Ovary (tissue), 7 donors: ENCODE measurements at regions not wholly inside any gene's neighbourhood (a gene's known extent, or its start where the extent isn't known, plus 50 kb on each side); places are given as distances from the start of the nearest gene placed in this dataset.
"Not testable (repeated sequence)": the region's sequence is repeated elsewhere in the genome, so short reads cannot be mapped to it uniquely, and the experiment has no call there.

Experiments used
- DNase-seq, 5 donors: peaks; one replicate each; pipeline ENCODE4 v3.0.0-alpha.2; 2019 to 2020
- H3K27ac ChIP-seq, 2 donors: fragments of 200-600 bp; one replicate each; pipeline versions ENCODE4 v1.5.1 to v1.8.0; 2019 to 2022
- H3K27me3 ChIP-seq: fragments of 200-600 bp; one replicate; pipeline ENCODE4 v1.8.0; 2022
- H3K36me3 ChIP-seq: fragments of 200-600 bp; sonication (generic); one replicate; pipeline ENCODE4 v1.5.1; 2019
- H3K4me1 ChIP-seq: one replicate; pipeline ENCODE4 v1.8.1; 2013; ENCODE audit warnings: mild to moderate bottlenecking, moderate library complexity; ENCODE audit not compliant: insufficient read depth
- H3K4me3 ChIP-seq: fragments of 200-600 bp; sonication (generic); one replicate; pipeline ENCODE4 v1.5.1; 2017
- H3K9me3 ChIP-seq, 2 donors: fragments of 200-600 bp in 1 of 2; sonication (generic) in 1 of 2; one replicate each; pipeline versions ENCODE4 v1.5.1 to v1.8.1; 2013 to 2019; ENCODE audit warnings: mild to moderate bottlenecking in 1 of 2, moderate library complexity in 1 of 2
- CTCF ChIP-seq, 3 donors: fragments of 450-650 bp in 2 of 3; fragments of 200-600 bp in 1 of 3; IDR thresholded peaks; one replicate each; pipeline versions ENCODE4 v1.5.1 to v1.8.0; 2016 to 2022; ENCODE audit warnings: antibody characterized with exemption in 3 of 3, mild to moderate bottlenecking in 1 of 3
- EP300 ChIP-seq: sonication (generic); formaldehyde crosslinking; IDR thresholded peaks from one replicate; pipeline ENCODE4 v1.6.1; 2017; ENCODE audit warnings: antibody characterized with exemption
- POLR2A ChIP-seq: fragments of 450-650 bp; IDR thresholded peaks from one replicate; pipeline ENCODE4 v1.6.1; 2017; ENCODE audit warnings: antibody characterized with exemption, mild to moderate bottlenecking, moderate library complexity
- WGBS, 3 donors: extraction: QIAGEN DNeasy Blood & Tissue Kit in 1 of 3; methylation state at CpG; one replicate each; pipeline versions ENCODE4 v1.1.5 to v1.1.7; 2013 to 2017; 5-methylcytosine and 5-hydroxymethylcytosine counted together
- intact Hi-C, 4 donors: fragments of 100-400 bp; cut with DNase I; formaldehyde crosslinking; loops; one replicate each; pipeline versions ENCODE4 v1.11.0 to v1.15.1; 2022 to 2023
- donor health status: DM: no; HTN: no; CAD: no; lungs with moderate emphysema.
- donor health status: DM: no; HTN: no; CAD: no.
- donor health status: Bipolar disorder and iron deficiency.
- donor health status: DM: no; HTN: no; CAD: no.
- donor health status: DM: yes; HTN: yes; CAD: no.

GRCh38 chr16:47904691-47905090 lies 251.1 kb downstream of the ABCC12 start:
- Histone ChIP-seq H3K9me3 (no peaks in the 10 kb centered on the region), H3K27me3 (no peaks in the 10 kb centered on the region), H3K27ac (no peak overlapping the region), H3K4me3 (no peak overlapping the region), H3K36me3 (no peaks in the 10 kb centered on the region), H3K4me1 (no peaks in the 10 kb centered on the region)
- WGBS, 3 donors: 44 to 57% (median 57%) methylated on average over 6 of the region's 6 CpGs
- no peak for TF ChIP-seq POLR2A
- TF ChIP-seq EP300: no peak
- intact Hi-C loops: no loop called here
- no peak for DNase-seq

GRCh38 chr16:47903470-47903869 lies 252.3 kb downstream of the ABCC12 start:
- WGBS, 3 donors: 82 to 87% (median 83%) methylated on average over 10 of the region's 10 CpGs
- Histone ChIP-seq H3K27ac (no peak overlapping the region), H3K4me3 (no peak overlapping the region), H3K4me1 (no peaks in the 10 kb centered on the region), H3K36me3 (no peaks in the 10 kb centered on the region), H3K9me3 (no peaks in the 10 kb centered on the region), H3K27me3 (no peaks in the 10 kb centered on the region)
- intact Hi-C loops: no loop called here
- TF ChIP-seq EP300 (no peak), CTCF (IDR thresholded peaks at IDR 0.05) (no peak), POLR2A (no peak)
- no peak for DNase-seq

- H3K27me3 ChIP-seq, intact Hi-C loops, DNase-seq, H3K4me1 ChIP-seq, H3K27ac ChIP-seq, H3K4me3 ChIP-seq, H3K36me3 ChIP-seq, H3K9me3 ChIP-seq: not testable (repeated sequence)
- 48 to 57% (median 51%) methylated on average over 5 of the region's 5 CpGs for WGBS, 3 donors
Measured at GRCh38 chr16:47897105-47897504, 258.7 kb downstream of the ABCC12 start.

- WGBS, 3 donors: 90 to 94% (median 92%) methylated on average over 10 of the region's 10 CpGs
- no peak for TF ChIP-seq EP300
- no peak for TF ChIP-seq CTCF (IDR thresholded peaks at IDR 0.05)
- DNase-seq: no peak
Measured at GRCh38 chr16:47895146-47895545, 260.6 kb downstream of the ABCC12 start.

GRCh38 chr16:47892999-47893398 lies 262.8 kb downstream of the ABCC12 start:
- H3K4me3 ChIP-seq: no peak overlapping the region
- peaks cover 2% of the 10 kb centered on the region for H3K4me1 ChIP-seq
- DNase-seq: no peak
- no peaks in the 10 kb centered on the region for H3K27me3 ChIP-seq
- TF ChIP-seq EP300 (no peak), POLR2A (no peak), CTCF (IDR thresholded peaks at IDR 0.05) (no peak)
- H3K9me3 ChIP-seq: no peaks in the 10 kb centered on the region
- intact Hi-C loops: no loop called here
- 84 to 86% (median 84%) methylated on average over 6 of the region's 6 CpGs for WGBS, 3 donors
- H3K27ac ChIP-seq: no peak overlapping the region
- H3K36me3 ChIP-seq: no peaks in the 10 kb centered on the region

More at GRCh38 chr16:47895146-47895545, 260.6 kb downstream of the ABCC12 start:
- Histone ChIP-seq H3K27ac (no peak overlapping the region), H3K9me3 (no peaks in the 10 kb centered on the region), H3K27me3 (no peaks in the 10 kb centered on the region), H3K36me3 (no peaks in the 10 kb centered on the region), H3K4me3 (no peak overlapping the region), H3K4me1 (no peaks in the 10 kb centered on the region)
- intact Hi-C loops: no loop called here

- Histone ChIP-seq H3K4me1 (peaks cover 2% of the 10 kb centered on the region), H3K27ac (no peak overlapping the region), H3K36me3 (no peaks in the 10 kb centered on the region), H3K9me3 (no peaks in the 10 kb centered on the region), H3K4me3 (no peak overlapping the region), H3K27me3 (no peaks in the 10 kb centered on the region)
- TF ChIP-seq EP300 (no peak), CTCF (IDR thresholded peaks at IDR 0.05) (no peak), POLR2A (no peak)
- intact Hi-C loops: no loop called here
- DNase-seq: no peak
- 67 to 72% (median 71%) methylated on average over 6 of the region's 6 CpGs for WGBS, 3 donors
Measured at GRCh38 chr16:47888734-47889133, 267.1 kb downstream of the ABCC12 start.
